Esophagus squamous epithelium (tissue), 4 donors: ENCODE measurements at regions not wholly inside any gene's neighbourhood (a gene's known extent, or its start where the extent isn't known, plus 50 kb on each side); places are given as distances from the start of the nearest gene placed in this dataset.
"Not testable (repeated sequence)": the region's sequence is repeated elsewhere in the genome, so short reads cannot be mapped to it uniquely, and the experiment has no call there.

Experiments used
- POLR2A ChIP-seq, 4 donors: fragments of 450-650 bp; IDR thresholded peaks; one replicate each; pipeline ENCODE4 v1.6.1; 2017; ENCODE audit warnings: antibody characterized with exemption in 4 of 4, mild to moderate bottlenecking in 4 of 4, moderate library complexity in 3 of 4
- TF ChIP-seq, protein P1 (sequence below), 6 experiments: fragments of 450-650 bp in 4 of 6; fragments of 200-600 bp in 2 of 6; sonication (generic) in 2 of 6; IDR thresholded peaks; one replicate each; pipeline ENCODE4 v1.5.1; 2016 to 2019; ENCODE audit warnings: antibody characterized with exemption in 6 of 6, mild to moderate bottlenecking in 4 of 6, moderate library complexity in 4 of 6

DNA sequence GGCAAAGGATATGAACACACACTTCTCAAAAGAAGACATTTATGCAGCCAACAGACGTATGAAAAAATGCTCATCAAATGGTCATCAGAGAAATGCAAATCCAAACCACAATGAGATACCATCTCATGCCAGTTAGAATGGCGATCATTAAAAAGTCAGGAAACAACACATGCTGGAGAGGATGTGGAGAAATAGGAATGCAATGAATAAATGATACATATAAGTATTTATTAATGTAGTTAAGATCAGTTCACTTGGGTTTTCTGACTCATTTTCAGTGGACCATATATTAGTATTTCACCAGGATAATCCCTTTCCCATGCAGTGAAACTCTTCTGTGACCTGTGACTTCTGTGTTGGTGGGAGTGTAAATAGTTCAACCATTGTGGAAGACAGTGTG is 110.1 kb downstream of the ATXN3L start:
- TF ChIP-seq, protein P1, sequence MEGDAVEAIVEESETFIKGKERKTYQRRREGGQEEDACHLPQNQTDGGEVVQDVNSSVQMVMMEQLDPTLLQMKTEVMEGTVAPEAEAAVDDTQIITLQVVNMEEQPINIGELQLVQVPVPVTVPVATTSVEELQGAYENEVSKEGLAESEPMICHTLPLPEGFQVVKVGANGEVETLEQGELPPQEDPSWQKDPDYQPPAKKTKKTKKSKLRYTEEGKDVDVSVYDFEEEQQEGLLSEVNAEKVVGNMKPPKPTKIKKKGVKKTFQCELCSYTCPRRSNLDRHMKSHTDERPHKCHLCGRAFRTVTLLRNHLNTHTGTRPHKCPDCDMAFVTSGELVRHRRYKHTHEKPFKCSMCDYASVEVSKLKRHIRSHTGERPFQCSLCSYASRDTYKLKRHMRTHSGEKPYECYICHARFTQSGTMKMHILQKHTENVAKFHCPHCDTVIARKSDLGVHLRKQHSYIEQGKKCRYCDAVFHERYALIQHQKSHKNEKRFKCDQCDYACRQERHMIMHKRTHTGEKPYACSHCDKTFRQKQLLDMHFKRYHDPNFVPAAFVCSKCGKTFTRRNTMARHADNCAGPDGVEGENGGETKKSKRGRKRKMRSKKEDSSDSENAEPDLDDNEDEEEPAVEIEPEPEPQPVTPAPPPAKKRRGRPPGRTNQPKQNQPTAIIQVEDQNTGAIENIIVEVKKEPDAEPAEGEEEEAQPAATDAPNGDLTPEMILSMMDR (IDR thresholded peaks at IDR 0.05): not testable (repeated sequence)
- not testable (repeated sequence) for TF ChIP-seq POLR2A (IDR thresholded peaks at IDR 0.05)
